Left renal cortex interstitium (tissue), 4 donors: ENCODE measurements at regions not wholly inside any gene's neighbourhood (a gene's known extent, or its start where the extent isn't known, plus 50 kb on each side); places are given as distances from the start of the nearest gene placed in this dataset.
"Not testable (repeated sequence)": the region's sequence is repeated elsewhere in the genome, so short reads cannot be mapped to it uniquely, and the experiment has no call there.

Source experiments
- DNase-seq, 4 donors: peaks; one replicate each; pipeline ENCODE4 v3.0.0-alpha.2; 2013; ENCODE audit warnings: low read depth in 4 of 4, low spot score in 2 of 4, missing footprints in 1 of 4

- DNase-seq, result no peak
Measured at GRCh38 chr21:19489930-19490329, 1086.3 kb upstream of the TMPRSS15 start.

- DNase-seq, result no peak
Measured at GRCh38 chr21:19490481-19490880, 1086.9 kb upstream of the TMPRSS15 start.

- DNase-seq, result not testable (repeated sequence)
Measured at GRCh38 chr21:19493437-19494241, 1090.1 kb upstream of the TMPRSS15 start.

- no peak for DNase-seq
Measured at GRCh38 chr21:19501115-19501514, 1097.5 kb upstream of the TMPRSS15 start.

GRCh38 chr21:19507682-19508260 is 1104.2 kb upstream of the TMPRSS15 start:
- no peak for DNase-seq

- no peak for DNase-seq
Measured at GRCh38 chr21:19508442-19508841, 1104.9 kb upstream of the TMPRSS15 start.

- DNase-seq, result no peak
Measured at GRCh38 chr21:19508844-19509243, 1105.3 kb upstream of the TMPRSS15 start.

GRCh38 chr21:19510057-19510456 is 1106.5 kb upstream of the TMPRSS15 start:
- DNase-seq, result no peak

- no peak for DNase-seq
Measured at GRCh38 chr21:19510653-19511052, 1107.1 kb upstream of the TMPRSS15 start.

GRCh38 chr21:19522381-19522780 is 1118.8 kb upstream of the TMPRSS15 start:
- no peak for DNase-seq

GRCh38 chr21:19523061-19523460 is 1119.5 kb upstream of the TMPRSS15 start:
- DNase-seq, result no peak

- no peak for DNase-seq
Measured at GRCh38 chr21:19523746-19524145, 1120.2 kb upstream of the TMPRSS15 start.

- DNase-seq, result no peak
Measured at GRCh38 chr21:19529031-19529430, 1125.4 kb upstream of the TMPRSS15 start.

- no peak for DNase-seq
Measured at GRCh38 chr21:19535356-19535755, 1131.8 kb upstream of the TMPRSS15 start.

GRCh38 chr21:19537116-19537515 is 1133.5 kb upstream of the TMPRSS15 start:
- no peak for DNase-seq

GRCh38 chr21:19540287-19540686 is 1136.7 kb upstream of the TMPRSS15 start:
- no peak for DNase-seq

- DNase-seq, result no peak
Measured at GRCh38 chr21:19541602-19542001, 1138.0 kb upstream of the TMPRSS15 start.

- not testable (repeated sequence) for DNase-seq
Measured at GRCh38 chr21:19544493-19544892, 1140.9 kb upstream of the TMPRSS15 start.

- DNase-seq, result no peak
Measured at GRCh38 chr21:19547951-19548840, 1144.6 kb upstream of the TMPRSS15 start.

GRCh38 chr21:19553919-19554615 is 1150.5 kb upstream of the TMPRSS15 start:
- DNase-seq, result no peak

- DNase-seq, result no peak
Measured at GRCh38 chr21:19557046-19557445, 1153.5 kb upstream of the TMPRSS15 start.
